HEK293 (cell line): ENCODE measurements at regions not wholly inside any gene's neighbourhood (a gene's known extent, or its start where the extent isn't known, plus 50 kb on each side); places are given as distances from the start of the nearest gene placed in this dataset.

Experiments
- CTCF ChIA-PET: fragments of 350-600 bp; formaldehyde crosslinking; extraction: SDS; loops from one replicate; lab custom pipeline; 2021; ENCODE audit warnings: antibody characterized with exemption; lab: Yijun Ruan, JAX
- POLR2A ChIA-PET: fragments of 300-600 bp; formaldehyde crosslinking; extraction: SDS; loops from one replicate; lab custom pipeline; 2020; ENCODE audit warnings: antibody characterized with exemption, inconsistent platforms; lab: Yijun Ruan, JAX
- H3K27ac ChIP-seq: fragments of 200-500 bp; sonication (Bioruptor generic); 2 replicates; pipeline ENCODE4 v1.5.1; 2014; ENCODE audit warnings: low read depth, low read length, control low read depth, inconsistent platforms; ENCODE audit errors: extremely low read depth
- H3K36me3 ChIP-seq, 2 experiments: fragments of 200-500 bp in 1 of 2; sonication (Bioruptor generic) in 1 of 2; 1 replicate in 1 of 2; 2 replicates in 1 of 2; pipeline ENCODE4 v1.5.1; 2014 to 2017; ENCODE audit warnings: inconsistent platforms in 2 of 2, low read length in 2 of 2; ENCODE audit not compliant: control insufficient read depth in 2 of 2, insufficient read depth in 1 of 2
- H3K4me1 ChIP-seq: fragments of 200-500 bp; sonication (Bioruptor generic); 2 replicates; pipeline ENCODE4 v1.5.1; 2014; ENCODE audit warnings: mild to moderate bottlenecking, low read length, inconsistent platforms; ENCODE audit not compliant: control insufficient read depth, insufficient read depth
- H3K4me3 ChIP-seq: 2 replicates; pipeline ENCODE4 v1.5.1; 2011; ENCODE audit warnings: low read depth, mild to moderate bottlenecking, control low read depth, low read length, moderate library complexity
- H3K9me3 ChIP-seq: fragments of 200-500 bp; sonication (Bioruptor generic); 2 replicates; pipeline ENCODE4 v1.5.1; 2014; ENCODE audit warnings: low read depth, low read length, inconsistent platforms; ENCODE audit not compliant: control insufficient read depth, insufficient read depth
- BCL11B ChIP-seq: fragments of 450-650 bp; formaldehyde crosslinking; IDR thresholded peaks from 2 replicates; pipeline ENCODE4 v1.5.1; 2016; ENCODE audit warnings: low read depth, missing biosample characterization, missing genetic modification characterization
- BCL6B ChIP-seq: fragments of 450-650 bp; formaldehyde crosslinking; IDR thresholded peaks from 2 replicates; pipeline ENCODE4 v1.5.1; 2017; ENCODE audit warnings: missing biosample characterization, missing genetic modification characterization
- FEZF1 ChIP-seq: fragments of 450-650 bp; formaldehyde crosslinking; IDR thresholded peaks from 2 replicates; pipeline ENCODE4 v1.5.1; 2016; ENCODE audit warnings: missing biosample characterization, missing genetic modification characterization
- KLF8 ChIP-seq: fragments of 450-650 bp; formaldehyde crosslinking; IDR thresholded peaks from 2 replicates; pipeline ENCODE4 v1.5.1; 2016; ENCODE audit warnings: missing biosample characterization, missing genetic modification characterization
- ZBTB21 ChIP-seq: fragments of 450-650 bp; formaldehyde crosslinking; IDR thresholded peaks from 2 replicates; pipeline ENCODE4 v1.5.1; 2017; ENCODE audit warnings: missing biosample characterization, missing genetic modification characterization
- ZFP69B ChIP-seq: fragments of 450-650 bp; formaldehyde crosslinking; IDR thresholded peaks from 2 replicates; pipeline ENCODE4 v1.5.1; 2016; ENCODE audit warnings: missing biosample characterization, missing genetic modification characterization
- ZNF114 ChIP-seq: fragments of 450-650 bp; formaldehyde crosslinking; IDR thresholded peaks from 2 replicates; pipeline ENCODE4 v1.5.0; 2017; ENCODE audit warnings: missing biosample characterization, missing genetic modification characterization
- ZNF184 ChIP-seq: fragments of 450-650 bp; IDR thresholded peaks from 2 replicates; pipeline ENCODE4 v1.5.1; 2018; ENCODE audit warnings: missing biosample characterization, mild to moderate bottlenecking, missing genetic modification characterization
- ZNF211 ChIP-seq: fragments of 450-650 bp; formaldehyde crosslinking; IDR thresholded peaks from 2 replicates; pipeline ENCODE4 v1.5.1; 2016; ENCODE audit warnings: low read depth, missing biosample characterization, missing genetic modification characterization
- ZNF423 ChIP-seq: fragments of 450-650 bp; formaldehyde crosslinking; IDR thresholded peaks from 2 replicates; pipeline ENCODE4 v1.5.1; 2016; ENCODE audit warnings: missing biosample characterization, missing genetic modification characterization
- ZNF639 ChIP-seq: fragments of 450-650 bp; formaldehyde crosslinking; IDR thresholded peaks from 2 replicates; pipeline ENCODE4 v1.5.1; 2016; ENCODE audit warnings: missing biosample characterization, missing genetic modification characterization
- ZNF645 ChIP-seq: fragments of 450-650 bp; formaldehyde crosslinking; IDR thresholded peaks from 2 replicates; pipeline ENCODE4; 2016; ENCODE audit warnings: missing biosample characterization, missing genetic modification characterization
- ZNF747 ChIP-seq: fragments of 450-650 bp; formaldehyde crosslinking; IDR thresholded peaks from 2 replicates; pipeline ENCODE4 v1.5.1; 2016; ENCODE audit warnings: missing biosample characterization, missing genetic modification characterization
- TF ChIP-seq, protein P1 (sequence below): IDR thresholded peaks from 2 replicates; pipeline ENCODE4 v1.6.1; 2011; ENCODE audit warnings: mild to moderate bottlenecking, low read depth, low read length, borderline replicate concordance
- TF ChIP-seq, protein P2 (sequence below): fragments of 450-650 bp; formaldehyde crosslinking; IDR thresholded peaks from 2 replicates; pipeline ENCODE4 v1.5.1; 2016; ENCODE audit warnings: missing biosample characterization, missing genetic modification characterization
- TF ChIP-seq, protein P3 (sequence below): fragments of 450-650 bp; formaldehyde crosslinking; IDR thresholded peaks from 2 replicates; pipeline ENCODE4 v1.5.1; 2016; ENCODE audit warnings: missing biosample characterization, missing genetic modification characterization
- TF ChIP-seq, protein P4 (sequence below): fragments of 450-650 bp; formaldehyde crosslinking; IDR thresholded peaks from 2 replicates; pipeline ENCODE4 v1.5.1; 2016; ENCODE audit warnings: missing biosample characterization, missing genetic modification characterization, low read depth

DNA sequence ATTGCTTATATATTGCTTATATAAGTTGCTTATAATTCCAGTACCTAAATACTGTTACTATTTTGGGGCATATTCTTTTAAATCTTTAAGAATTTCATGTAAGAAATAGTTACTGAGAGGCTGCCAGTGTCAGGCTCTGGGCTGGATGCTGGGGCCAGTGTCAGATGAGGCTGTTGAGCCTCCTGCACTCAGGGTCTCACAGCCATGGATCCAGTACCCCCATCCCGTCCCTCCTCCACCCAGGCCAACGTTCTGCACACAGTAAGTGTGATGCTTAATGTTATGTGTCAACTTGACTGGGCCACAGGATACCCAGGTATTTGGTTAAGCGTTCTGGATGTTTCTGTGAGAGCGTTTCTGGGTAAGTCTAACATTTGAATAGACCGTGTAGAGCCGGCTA, 119.5 kb upstream of the PMEPA1 start (continued):
- TF ChIP-seq ZNF114 (tag by site-specific recombination) (no peak), BCL11B (tag by site-specific recombination) (no peak), BCL6B (no peak), ZNF423 (tag by site-specific recombination) (no peak), ZNF747 (tag by site-specific recombination) (no peak)
- TF ChIP-seq, protein P1, sequence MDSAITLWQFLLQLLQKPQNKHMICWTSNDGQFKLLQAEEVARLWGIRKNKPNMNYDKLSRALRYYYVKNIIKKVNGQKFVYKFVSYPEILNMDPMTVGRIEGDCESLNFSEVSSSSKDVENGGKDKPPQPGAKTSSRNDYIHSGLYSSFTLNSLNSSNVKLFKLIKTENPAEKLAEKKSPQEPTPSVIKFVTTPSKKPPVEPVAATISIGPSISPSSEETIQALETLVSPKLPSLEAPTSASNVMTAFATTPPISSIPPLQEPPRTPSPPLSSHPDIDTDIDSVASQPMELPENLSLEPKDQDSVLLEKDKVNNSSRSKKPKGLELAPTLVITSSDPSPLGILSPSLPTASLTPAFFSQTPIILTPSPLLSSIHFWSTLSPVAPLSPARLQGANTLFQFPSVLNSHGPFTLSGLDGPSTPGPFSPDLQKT: no peak

GRCh38 chr20:57828696-57829095, 118.9 kb upstream of the PMEPA1 start:
- Histone ChIP-seq H3K9me3 (no peaks in the 10 kb centered on the region), H3K4me3 (no peak overlapping the region), H3K36me3 (no peaks in the 10 kb centered on the region), H3K27ac (no peak overlapping the region), H3K4me1 (no peaks in the 10 kb centered on the region)
- ChIA-PET POLR2A (no interaction called here), CTCF (no interaction called here)
- no peak for TF ChIP-seq ZBTB21 (tag by site-specific recombination)
- no peak for TF ChIP-seq ZNF184 (tag by site-specific recombination)
- TF ChIP-seq, protein P2, sequence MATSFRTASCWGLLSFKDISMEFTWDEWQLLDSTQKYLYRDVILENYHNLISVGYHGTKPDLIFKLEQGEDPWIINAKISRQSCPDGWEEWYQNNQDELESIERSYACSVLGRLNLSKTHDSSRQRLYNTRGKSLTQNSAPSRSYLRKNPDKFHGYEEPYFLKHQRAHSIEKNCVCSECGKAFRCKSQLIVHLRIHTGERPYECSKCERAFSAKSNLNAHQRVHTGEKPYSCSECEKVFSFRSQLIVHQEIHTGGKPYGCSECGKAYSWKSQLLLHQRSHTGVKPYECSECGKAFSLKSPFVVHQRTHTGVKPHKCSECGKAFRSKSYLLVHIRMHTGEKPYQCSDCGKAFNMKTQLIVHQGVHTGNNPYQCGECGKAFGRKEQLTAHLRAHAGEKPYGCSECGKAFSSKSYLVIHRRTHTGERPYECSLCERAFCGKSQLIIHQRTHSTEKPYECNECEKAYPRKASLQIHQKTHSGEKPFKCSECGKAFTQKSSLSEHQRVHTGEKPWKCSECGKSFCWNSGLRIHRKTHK (tag by site-specific recombination): no peak
- no peak for TF ChIP-seq ZNF639 (tag by site-specific recombination)
- TF ChIP-seq, protein P3, sequence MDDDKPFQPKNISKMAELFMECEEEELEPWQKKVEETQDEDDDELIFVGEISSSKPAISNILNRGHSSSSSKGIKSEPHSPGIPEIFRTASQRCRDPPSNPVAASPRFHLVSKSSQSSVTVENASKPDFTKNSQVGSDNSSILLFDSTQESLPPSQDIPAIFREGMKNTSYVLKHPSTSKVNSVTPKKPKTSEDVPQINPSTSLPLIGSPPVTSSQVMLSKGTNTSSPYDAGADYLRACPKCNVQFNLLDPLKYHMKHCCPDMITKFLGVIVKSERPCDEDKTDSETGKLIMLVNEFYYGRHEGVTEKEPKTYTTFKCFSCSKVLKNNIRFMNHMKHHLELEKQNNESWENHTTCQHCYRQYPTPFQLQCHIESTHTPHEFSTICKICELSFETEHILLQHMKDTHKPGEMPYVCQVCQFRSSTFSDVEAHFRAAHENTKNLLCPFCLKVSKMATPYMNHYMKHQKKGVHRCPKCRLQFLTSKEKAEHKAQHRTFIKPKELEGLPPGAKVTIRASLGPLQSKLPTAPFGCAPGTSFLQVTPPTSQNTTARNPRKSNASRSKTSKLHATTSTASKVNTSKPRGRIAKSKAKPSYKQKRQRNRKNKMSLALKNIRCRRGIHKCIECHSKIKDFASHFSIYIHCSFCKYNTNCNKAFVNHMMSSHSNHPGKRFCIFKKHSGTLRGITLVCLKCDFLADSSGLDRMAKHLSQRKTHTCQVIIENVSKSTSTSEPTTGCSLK (tag by site-specific recombination): no peak
- no peak for TF ChIP-seq ZFP69B
- no peak for TF ChIP-seq ZNF645 (tag by site-specific recombination)
- TF ChIP-seq, protein P4, sequence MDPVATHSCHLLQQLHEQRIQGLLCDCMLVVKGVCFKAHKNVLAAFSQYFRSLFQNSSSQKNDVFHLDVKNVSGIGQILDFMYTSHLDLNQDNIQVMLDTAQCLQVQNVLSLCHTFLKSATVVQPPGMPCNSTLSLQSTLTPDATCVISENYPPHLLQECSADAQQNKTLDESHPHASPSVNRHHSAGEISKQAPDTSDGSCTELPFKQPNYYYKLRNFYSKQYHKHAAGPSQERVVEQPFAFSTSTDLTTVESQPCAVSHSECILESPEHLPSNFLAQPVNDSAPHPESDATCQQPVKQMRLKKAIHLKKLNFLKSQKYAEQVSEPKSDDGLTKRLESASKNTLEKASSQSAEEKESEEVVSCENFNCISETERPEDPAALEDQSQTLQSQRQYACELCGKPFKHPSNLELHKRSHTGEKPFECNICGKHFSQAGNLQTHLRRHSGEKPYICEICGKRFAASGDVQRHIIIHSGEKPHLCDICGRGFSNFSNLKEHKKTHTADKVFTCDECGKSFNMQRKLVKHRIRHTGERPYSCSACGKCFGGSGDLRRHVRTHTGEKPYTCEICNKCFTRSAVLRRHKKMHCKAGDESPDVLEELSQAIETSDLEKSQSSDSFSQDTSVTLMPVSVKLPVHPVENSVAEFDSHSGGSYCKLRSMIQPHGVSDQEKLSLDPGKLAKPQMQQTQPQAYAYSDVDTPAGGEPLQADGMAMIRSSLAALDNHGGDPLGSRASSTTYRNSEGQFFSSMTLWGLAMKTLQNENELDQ (tag by site-specific recombination): no peak
- no peak for TF ChIP-seq KLF8 (tag by site-specific recombination)
- TF ChIP-seq FEZF1 (tag by site-specific recombination): no peak
- TF ChIP-seq ZNF211 (tag by site-specific recombination): no peak
